MM.1S (cell line): ENCODE measurements at regions not wholly inside any gene's neighbourhood (a gene's known extent, or its start where the extent isn't known, plus 50 kb on each side); places are given as distances from the start of the nearest gene placed in this dataset.

Experiments
- CTCF ChIP-seq: fragments of 300-600 bp; sonication (generic); IDR thresholded peaks from 2 replicates; pipeline ENCODE4 v1.5.1; 2016; ENCODE audit warnings: antibody characterized with exemption, low read length, mixed read lengths
- EZH2 ChIP-seq: fragments of 300-600 bp; sonication (generic); optimal IDR thresholded peaks from 2 replicates; pipeline ENCODE3; 2017; ENCODE audit warnings: low read depth, mild to moderate bottlenecking, antibody characterized with exemption, low read length, mixed read lengths

GRCh38 chr1:184166485-184166884, 115.0 kb downstream of the TSEN15 start:
- TF ChIP-seq CTCF (no peak), EZH2 (no peak)
